EH (cell line): ENCODE measurements at regions not wholly inside any gene's neighbourhood (a gene's known extent, or its start where the extent isn't known, plus 50 kb on each side); places are given as distances from the start of the nearest gene placed in this dataset.
A peak's percentile ranks its signal among the peaks of the same experiment; 100 is the strongest.
"Not testable (repeated sequence)": the region's sequence is repeated elsewhere in the genome, so short reads cannot be mapped to it uniquely, and the experiment has no call there.

Experiments
- DNase-seq: peaks from one replicate; pipeline ENCODE4 v3.0.0-alpha.2; 2015; ENCODE audit warnings: low read depth

- DNase-seq = peak; percentile 27
These were observed 154.5 kb downstream of the ZFP36L2 start for GRCh38 chr2:43071599-43072550.

GRCh38 chr2:43070676-43071502, 155.5 kb downstream of the ZFP36L2 start:
- no peak for DNase-seq

DNA sequence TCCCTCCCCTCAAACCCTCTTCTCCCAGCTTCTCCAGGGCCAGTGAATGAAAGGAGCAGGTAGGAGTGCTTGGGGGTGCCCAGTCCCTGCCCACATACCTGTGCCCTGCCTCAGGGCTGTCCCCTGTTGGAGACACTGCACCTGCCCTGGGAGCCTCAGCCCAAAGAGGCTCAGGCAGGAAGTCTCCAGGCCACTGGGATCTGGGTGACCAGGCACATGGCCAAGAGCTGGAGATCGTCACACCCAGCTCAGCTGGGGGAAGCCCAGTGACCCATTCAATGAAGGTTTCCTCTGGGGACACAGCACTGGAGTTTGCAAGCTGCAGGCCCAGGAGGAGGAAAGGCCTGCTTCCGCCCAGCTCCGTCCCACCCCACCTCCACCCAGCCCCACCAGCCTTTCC, 156.4 kb downstream of the ZFP36L2 start:
- peak; percentile 51 for DNase-seq

DNA sequence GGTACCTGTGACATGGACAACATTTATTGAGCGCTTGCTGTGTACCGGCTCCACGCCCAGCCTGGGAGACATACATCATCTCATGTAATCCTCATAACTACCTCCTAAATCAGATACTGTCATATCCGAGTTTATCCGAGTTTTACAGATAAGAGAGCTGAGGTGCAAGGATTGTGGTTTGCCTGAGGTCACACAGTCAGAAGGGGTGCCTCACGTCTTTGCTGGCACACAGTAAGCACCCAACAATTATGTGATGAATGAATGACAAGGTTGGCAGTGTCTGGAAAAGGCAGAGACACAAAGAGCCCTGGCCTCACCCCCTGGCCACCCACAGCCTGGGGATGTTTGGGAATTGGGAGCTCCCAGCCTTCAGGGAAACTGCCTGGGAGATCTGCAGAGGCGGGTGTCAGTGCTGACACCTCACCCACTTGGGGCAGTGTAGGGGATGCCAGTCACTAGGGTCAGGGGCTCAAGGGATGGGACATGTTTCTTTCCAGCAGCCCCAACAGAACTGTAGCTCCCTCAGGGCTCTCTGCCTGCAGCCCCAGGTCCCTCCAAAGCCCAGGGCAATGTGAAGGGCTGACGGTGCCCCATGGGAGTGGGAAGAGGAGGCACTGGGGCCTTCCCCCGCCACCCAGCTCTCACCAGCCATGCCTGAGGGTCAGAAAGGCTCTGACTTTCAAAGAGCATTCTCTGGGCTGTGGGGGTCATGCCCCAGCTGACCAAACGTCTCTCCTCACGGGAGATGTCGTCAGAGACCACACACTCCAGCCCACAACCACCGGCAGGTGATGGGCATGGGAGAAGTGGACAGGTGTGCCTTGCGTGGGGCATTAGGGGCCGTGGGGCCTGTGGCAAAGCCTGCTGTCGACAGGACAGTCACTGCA, 157.5 kb downstream of the ZFP36L2 start:
- no peak for DNase-seq

DNA sequence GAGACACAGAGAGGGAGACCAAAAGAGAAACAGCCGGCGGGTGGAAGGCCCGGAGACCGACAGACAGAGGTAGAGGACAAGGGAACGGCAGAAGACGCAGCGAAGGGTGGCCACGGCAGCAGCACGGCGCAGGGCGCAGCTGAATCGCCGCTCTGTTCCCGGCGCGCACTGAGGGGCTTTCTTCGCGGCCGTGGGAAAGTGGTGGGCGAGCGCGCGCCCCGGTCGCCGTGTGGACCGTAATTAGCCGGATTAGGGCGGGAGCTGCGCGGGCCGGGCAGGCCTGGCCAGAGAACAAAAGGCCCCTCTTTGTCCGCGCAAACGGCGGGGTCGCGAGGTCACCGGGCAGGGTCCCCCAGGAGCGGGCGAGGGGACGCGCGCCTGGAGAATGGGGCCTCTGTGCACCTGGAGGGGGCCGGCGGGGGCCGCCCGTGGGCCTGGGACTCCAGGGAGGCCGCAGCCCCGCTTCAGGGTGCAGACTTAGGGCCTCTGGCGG, 158.3 kb downstream of the ZFP36L2 start:
- no peak for DNase-seq

GRCh38 chr2:43067254-43068040, 159.0 kb downstream of the ZFP36L2 start:
- no peak for DNase-seq

GRCh38 chr2:43066541-43067253, 159.7 kb downstream of the ZFP36L2 start:
- DNase-seq = not testable (repeated sequence)

DNA sequence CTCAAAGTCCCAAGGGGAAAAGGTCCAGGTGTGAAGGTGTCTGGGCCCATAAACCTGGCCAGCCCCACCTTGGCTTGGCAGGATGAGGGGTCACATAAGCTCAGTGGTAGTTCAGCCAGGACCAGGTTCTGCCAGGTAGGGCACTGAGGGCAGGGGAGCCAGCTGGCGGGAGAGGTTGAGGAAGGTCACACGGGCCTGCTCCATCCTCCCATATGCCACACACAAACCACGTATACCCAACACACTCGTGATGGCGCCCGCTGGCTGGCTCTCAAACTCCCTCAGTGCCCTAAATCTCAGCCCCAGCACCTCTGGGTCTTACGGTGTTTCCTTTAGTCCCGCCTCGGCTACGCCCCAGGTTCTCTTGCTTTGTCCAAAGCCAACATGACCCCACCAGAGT, 160.5 kb downstream of the ZFP36L2 start:
- no peak for DNase-seq

- DNase-seq = no peak
These were observed 161.4 kb downstream of the ZFP36L2 start for GRCh38 chr2:43065036-43065435.

DNA sequence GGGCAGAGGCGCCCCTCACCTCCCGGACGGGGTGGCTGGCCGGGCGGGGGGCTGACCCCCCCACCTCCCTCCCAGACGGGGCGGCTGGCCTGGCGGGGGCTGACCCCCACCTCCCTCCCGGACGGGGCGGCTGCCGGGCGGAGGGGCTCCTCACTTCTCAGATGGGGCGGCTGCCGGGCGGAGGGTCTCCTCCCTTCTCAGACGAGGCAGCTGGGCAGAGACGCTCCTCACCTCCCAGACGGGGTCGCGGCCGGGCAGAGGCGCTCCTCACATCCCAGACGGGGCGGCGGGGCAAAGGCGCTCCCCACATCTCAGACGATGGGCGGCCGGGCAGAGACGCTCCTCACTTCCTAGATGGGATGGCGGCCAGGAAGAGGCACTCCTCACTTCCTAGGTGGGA, 163.3 kb downstream of the ZFP36L2 start:
- not testable (repeated sequence) for DNase-seq

DNA sequence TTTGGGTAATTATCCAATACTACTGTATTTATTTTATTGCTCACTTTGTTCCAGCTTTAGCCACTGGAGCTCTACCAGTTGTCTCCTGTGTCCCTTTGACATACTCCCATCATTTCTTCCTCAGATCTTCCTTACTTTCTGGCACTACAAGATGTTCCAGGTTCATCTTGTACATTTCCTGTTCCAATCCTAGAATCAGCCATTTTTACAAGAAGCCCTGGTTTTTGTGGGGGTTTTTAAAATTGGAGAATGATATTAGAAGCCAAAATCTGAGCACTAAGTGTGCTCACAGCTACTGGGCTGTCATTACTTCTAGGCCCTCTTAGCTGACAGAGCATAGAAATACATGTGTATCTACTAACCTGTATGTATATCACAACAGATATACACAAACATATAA, 164.3 kb downstream of the ZFP36L2 start:
- no peak for DNase-seq

DNA sequence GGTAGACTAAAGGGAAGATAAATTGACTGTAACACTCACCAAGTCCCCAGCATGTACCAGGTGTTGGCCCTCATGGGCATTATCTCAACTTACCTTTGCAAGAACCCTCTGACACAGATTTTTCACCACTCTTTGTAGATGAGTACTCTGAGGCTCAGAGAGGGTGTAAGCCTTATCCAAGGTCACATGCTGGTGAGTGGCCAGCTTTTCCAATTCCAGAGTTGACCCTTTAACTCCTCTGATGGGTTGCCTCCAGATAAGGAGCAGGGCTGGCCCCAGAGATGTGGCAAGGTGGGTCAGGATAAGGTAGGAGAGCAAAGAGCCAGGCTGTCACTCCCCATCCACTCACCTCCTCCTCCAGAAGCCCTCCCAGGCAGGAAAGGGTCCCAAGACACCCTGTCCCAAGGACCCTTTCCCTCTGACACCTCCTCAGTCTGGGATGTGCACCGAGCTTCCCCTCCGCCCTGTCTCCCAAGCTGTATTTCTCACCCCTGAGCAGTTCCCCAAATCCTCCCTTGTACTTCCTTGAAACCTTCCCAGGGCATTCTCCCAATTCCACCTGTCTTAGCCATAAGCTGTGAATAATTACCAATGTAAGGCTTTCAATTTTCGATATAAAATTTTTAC, 165.9 kb downstream of the ZFP36L2 start:
- no peak for DNase-seq

DNA sequence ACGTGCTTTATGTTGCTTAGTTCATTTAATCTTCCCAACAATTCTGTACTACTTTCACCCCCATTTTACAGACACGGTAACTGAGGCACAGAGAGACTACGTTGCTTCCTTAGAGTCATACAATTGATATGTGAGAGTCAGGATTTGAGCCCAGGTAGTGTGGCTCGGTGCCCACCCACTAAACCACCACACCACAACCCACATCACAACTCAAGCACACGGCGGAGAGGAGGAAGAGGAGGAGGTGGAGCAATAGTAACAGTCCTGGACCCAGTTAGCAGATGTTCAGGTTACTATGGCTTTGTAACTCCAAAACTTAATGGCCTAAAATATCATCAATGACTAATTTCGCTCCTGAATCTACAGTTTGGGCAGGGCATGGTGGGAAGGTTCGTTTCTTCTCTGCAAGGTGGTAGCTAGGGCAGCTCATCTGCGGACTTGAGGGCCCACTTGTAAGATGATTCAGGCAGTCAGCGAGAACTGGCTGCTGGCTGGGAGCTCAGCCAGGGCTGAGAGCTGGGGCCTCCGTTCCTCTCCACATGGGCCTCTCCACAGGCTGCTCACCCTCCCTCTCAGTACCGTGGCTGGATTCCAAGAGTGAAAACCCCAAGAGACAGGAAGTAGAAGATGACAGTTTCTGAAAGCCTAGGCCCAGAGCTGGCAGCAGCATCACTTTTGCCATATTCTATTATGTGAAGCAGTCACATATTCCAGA, 167.1 kb downstream of the ZFP36L2 start:
- DNase-seq = peak; percentile 99

- DNase-seq = no peak
These were observed 167.7 kb downstream of the ZFP36L2 start for GRCh38 chr2:43058726-43059110.

- DNase-seq = no peak
These were observed 168.4 kb downstream of the ZFP36L2 start for GRCh38 chr2:43057742-43058725.

GRCh38 chr2:43057026-43057741, 169.2 kb downstream of the ZFP36L2 start:
- no peak for DNase-seq

GRCh38 chr2:43055985-43056384, 170.4 kb downstream of the ZFP36L2 start:
- no peak for DNase-seq
